NCI-H128 (cell line): ENCODE measurements at regions not wholly inside any gene's neighbourhood (a gene's known extent, or its start where the extent isn't known, plus 50 kb on each side); places are given as distances from the start of the nearest gene placed in this dataset.

Experiments
- DNase-seq: peaks from one replicate; lab custom pipeline; 2025; ENCODE audit not compliant: unreplicated experiment; lab: John Stamatoyannopoulos, UW

DNA sequence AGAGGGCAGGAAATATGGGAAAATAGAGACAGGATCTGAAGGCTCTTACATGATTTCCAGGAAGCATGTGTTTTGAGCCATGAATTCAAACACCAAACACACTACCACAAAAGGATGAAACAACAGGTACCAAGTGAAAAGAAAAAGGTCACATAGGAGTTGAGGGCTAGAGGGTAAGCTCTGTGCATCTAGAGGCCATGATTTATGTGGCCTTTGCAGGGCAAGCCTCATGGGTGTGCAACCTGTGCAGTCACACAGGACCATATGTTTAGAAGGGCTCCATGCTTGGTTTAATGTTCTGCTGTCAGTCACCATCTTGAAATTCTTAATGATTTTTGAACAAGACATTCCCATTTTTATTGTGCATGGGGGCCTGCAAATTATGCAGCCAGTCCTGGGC lies 134.5 kb upstream of the CCDC68 start:
- DNase-seq: no peak

- no peak for DNase-seq
Measured at GRCh38 chr18:55093295-55093694, 134.0 kb upstream of the CCDC68 start.

DNA sequence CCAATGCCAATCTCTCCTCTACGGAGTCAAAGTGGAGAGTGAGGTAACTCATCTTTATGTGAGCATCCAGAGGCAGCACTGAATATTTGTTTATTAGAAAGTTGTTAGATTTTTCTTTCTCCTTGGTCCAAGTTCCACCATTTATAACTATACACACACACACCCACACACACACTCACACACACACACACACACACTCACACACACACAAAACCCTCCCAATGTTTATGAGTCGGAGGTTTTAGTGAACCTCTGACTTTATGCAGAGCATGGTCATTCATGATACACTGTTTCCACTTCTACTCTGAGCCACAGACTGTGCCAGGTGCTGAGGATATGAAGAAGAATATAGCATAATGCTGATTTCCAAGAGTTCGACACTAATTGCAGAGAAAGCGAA lies 132.9 kb upstream of the CCDC68 start:
- DNase-seq: no peak

- DNase-seq: no peak
Measured at GRCh38 chr18:55090564-55091188, 131.4 kb upstream of the CCDC68 start.

DNA sequence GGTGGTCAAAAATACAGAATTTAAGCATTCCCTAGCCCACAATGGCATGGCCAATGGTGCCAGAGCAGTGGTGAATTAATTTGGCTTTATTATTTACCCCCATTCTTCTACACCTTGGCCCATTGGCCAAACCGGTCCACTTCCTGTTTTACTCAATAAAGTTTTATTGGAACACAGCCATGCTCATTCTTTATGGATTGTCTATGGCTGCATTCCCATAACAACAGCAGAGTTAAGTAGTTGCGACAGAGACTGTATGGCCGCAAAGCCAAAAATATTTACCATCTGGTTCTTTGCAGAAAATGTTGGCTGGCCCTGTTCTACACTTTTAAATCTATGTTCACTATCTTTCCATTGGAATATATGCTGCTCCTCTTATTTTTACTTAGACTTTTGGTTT lies 130.3 kb upstream of the CCDC68 start:
- no peak for DNase-seq

DNA sequence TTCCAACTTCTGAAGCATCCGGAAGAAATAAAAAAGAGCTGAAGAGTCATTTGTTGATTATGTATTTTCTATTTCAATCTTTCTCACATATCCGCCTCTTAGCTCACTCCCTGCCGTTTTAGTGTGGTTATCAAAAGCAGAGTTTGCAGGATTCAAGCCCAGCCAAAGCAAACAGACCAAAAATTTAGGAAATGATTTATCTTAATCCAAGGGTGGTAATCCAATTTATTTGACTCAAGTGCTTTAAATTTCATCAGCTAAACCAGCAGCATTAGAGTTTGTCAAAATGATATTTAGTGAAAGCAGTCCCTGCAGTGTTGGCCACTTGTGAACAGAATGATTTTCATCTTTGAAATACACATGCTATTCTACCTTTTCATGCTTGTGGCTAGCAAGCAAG lies 129.3 kb upstream of the CCDC68 start:
- no peak for DNase-seq

GRCh38 chr18:55088000-55088401 lies 128.7 kb upstream of the CCDC68 start:
- no peak for DNase-seq

GRCh38 chr18:55086906-55087305 lies 127.6 kb upstream of the CCDC68 start:
- DNase-seq: no peak

- DNase-seq: no peak
Measured at GRCh38 chr18:55085557-55086285, 126.5 kb upstream of the CCDC68 start.

GRCh38 chr18:55084550-55084949 lies 125.3 kb upstream of the CCDC68 start:
- no peak for DNase-seq

- no peak for DNase-seq
Measured at GRCh38 chr18:55083461-55083860, 124.2 kb upstream of the CCDC68 start.

- DNase-seq: no peak
Measured at GRCh38 chr18:55079481-55080355, 120.5 kb upstream of the CCDC68 start.

GRCh38 chr18:55079067-55079466 lies 119.8 kb upstream of the CCDC68 start:
- DNase-seq: no peak

DNA sequence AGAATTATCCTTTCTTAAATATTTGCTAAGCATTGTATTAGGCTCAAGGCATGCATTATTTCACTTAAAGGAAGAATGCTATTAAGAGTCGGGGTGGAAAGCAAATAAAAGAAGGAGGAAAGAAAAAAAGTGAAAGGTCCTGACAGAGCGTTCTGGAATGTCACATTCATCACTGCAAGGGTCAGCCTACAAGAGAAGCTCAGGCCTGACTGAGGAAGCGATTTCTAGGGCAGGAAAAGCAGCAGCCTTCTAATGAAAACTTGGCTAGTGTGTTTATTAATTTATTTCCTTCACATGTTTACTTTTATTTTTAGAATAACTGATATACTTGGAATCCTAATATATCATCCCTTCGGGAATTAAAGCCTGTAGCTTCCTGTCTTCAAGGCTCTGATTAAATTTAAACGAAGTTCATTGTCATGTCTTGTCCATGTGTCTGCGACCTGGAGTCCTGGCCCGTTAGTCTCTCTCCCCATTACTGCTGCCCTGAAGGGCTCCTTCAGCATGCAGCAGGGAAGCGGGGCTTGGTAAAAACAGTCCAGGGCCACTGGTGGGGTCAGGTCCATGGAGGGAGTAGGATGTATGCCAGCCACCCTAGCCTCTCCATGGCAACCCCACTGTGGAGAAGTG lies 119.2 kb upstream of the CCDC68 start:
- DNase-seq: no peak

DNA sequence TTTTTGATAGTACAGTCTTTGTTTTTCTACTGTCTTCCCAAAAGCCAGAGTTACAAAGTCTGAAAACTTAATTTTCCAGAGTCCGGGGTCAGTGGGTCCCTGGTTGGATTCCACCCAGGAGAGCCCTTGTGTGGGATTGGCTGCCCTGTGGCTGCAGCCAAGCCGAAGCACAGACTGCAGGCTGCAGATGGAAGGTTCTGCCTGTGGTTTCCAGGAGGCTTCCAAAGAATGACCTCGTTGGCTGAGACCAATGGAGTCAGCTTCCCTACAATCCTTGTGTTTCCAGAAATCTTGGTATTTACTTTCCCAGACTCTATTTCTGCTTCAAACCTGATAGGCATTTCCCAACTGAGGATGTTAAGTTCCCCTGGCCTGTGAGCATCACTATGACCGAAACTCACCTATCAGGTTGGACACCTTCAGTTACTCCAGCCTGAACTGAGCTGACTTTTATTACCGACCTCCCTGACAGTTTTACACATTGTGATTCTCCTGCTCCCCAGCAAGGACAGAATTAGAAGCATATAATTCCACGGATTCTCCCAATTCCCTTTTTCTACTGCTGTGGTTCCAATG lies 117.5 kb upstream of the CCDC68 start:
- no peak for DNase-seq

GRCh38 chr18:55073834-55074233 lies 114.6 kb upstream of the CCDC68 start:
- DNase-seq: no peak

DNA sequence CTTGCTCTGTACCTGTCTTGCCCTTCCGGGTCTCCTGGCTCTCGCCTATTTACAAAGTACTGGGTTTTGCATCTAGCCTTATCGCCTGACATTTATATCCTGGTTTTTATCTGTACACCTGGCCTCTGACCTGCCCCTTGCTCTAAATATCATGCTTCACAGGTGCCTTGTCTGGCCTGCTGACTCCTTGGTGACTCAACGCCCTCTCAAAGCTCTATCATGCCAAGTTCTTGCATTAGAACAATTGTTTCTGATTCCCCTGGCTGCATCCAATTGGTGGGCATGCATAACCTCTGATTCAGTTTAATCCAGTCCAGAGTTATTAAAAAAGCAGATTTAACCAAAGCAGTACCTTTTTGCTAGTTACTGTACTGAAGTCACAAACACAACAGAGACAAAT lies 113.9 kb upstream of the CCDC68 start:
- no peak for DNase-seq

DNA sequence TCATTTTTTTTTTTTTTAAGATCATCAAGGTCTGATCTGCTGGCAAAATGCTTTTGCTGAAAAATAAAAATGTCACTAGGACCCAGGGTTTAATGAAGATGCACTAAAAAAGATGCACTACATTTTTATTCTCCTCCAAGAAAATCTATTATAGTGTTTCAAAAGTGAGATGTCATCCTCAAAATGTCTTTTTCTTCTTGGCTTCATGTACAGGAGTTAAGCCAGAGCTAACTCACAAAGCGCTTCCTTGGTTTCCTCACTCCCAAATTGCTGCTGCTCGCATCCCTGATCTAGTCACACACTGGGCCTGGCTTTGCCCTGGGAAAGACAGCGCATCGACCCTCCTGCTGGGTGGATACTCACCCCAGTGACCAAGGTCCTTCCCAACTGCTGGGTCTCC lies 113.4 kb upstream of the CCDC68 start:
- DNase-seq: no peak

DNA sequence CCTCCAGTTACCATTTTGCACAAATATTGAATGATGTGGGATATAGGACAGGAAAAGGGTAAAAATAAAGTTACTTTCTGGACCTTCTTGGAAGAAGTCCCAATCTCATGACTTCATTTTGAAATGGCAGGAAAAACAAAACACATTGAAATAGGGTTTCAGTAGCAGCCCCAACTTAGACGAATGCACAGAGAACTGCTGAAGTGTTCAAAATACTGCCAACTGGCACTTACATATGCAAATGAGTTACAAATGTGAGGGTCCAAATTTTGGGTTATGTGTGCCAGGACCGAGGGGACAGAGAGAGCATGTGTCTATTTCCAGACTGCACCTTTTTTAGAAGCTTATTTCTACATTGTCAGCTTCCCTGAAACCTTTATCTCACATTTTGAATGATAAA lies 112.9 kb upstream of the CCDC68 start:
- DNase-seq: no peak

- no peak for DNase-seq
Measured at GRCh38 chr18:55069497-55069896, 110.2 kb upstream of the CCDC68 start.

DNA sequence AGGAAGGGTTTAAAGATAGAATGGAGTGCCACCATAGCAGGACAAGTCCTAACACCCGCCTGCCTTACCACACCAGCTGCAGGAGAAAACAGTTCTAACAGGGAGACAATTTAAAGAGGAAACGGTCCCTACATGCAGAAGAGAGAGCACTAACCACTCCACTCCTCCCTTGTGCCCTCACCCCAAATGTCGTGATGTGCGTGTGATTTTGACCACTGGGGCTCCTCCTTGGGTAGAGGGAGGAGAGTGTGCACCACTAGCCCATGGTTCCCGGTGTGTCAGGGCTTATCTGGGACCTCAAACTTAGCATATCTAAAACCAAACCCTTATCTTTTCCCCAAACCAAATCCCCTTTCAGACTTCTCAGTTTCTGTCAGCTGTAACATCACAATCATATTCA lies 105.5 kb upstream of the CCDC68 start:
- DNase-seq: no peak
